HG03108 (cell line): ENCODE measurements at regions not wholly inside any gene's neighbourhood (a gene's known extent, or its start where the extent isn't known, plus 50 kb on each side); places are given as distances from the start of the nearest gene placed in this dataset.

Experiments
- ATAC-seq: cut with Tn5 transposase; IDR thresholded peaks from one replicate; pipeline ENCODE4 v1.9.1; 2021; ENCODE audit warnings: moderate library complexity; ENCODE audit not compliant: unreplicated experiment

GRCh38 chr1:38555594-38555993 lies 304.0 kb downstream of the RRAGC start:
- no peak for ATAC-seq

- no peak for ATAC-seq
Measured at GRCh38 chr1:38555130-38555529, 304.4 kb downstream of the RRAGC start.

- no peak for ATAC-seq
Measured at GRCh38 chr1:38551318-38552307, 308.0 kb downstream of the RRAGC start.

GRCh38 chr1:38549191-38549590 lies 310.4 kb downstream of the RRAGC start:
- ATAC-seq = no peak

GRCh38 chr1:38547321-38547720 lies 312.3 kb downstream of the RRAGC start:
- no peak for ATAC-seq

GRCh38 chr1:38546636-38547035 lies 312.9 kb downstream of the RRAGC start:
- ATAC-seq = no peak

GRCh38 chr1:38541223-38541622 lies 318.3 kb downstream of the RRAGC start:
- no peak for ATAC-seq

- ATAC-seq = no peak
Measured at GRCh38 chr1:38539931-38540330, 319.6 kb downstream of the RRAGC start.

GRCh38 chr1:38538834-38539233 lies 320.7 kb downstream of the RRAGC start:
- ATAC-seq = no peak

- ATAC-seq = no peak
Measured at GRCh38 chr1:38536089-38536488, 323.5 kb downstream of the RRAGC start.

GRCh38 chr1:38534473-38534823 lies 325.1 kb downstream of the RRAGC start:
- no peak for ATAC-seq

GRCh38 chr1:38533772-38534472 lies 325.6 kb downstream of the RRAGC start:
- ATAC-seq = no peak

GRCh38 chr1:38530957-38531356 lies 328.6 kb downstream of the RRAGC start:
- ATAC-seq = no peak

GRCh38 chr1:38529946-38530345 lies 329.6 kb downstream of the RRAGC start:
- ATAC-seq = no peak

- no peak for ATAC-seq
Measured at GRCh38 chr1:38529391-38529790, 330.2 kb downstream of the RRAGC start.

- ATAC-seq = no peak
Measured at GRCh38 chr1:38528623-38529022, 330.9 kb downstream of the RRAGC start.

- peak; percentile 88 for ATAC-seq
Measured at GRCh38 chr1:38527373-38527966, 332.1 kb downstream of the RRAGC start.

GRCh38 chr1:38526046-38526445 lies 333.5 kb downstream of the RRAGC start:
- ATAC-seq = no peak

GRCh38 chr1:38525343-38526043 lies 334.1 kb downstream of the RRAGC start:
- no peak for ATAC-seq

GRCh38 chr1:38524025-38524641 lies 335.4 kb downstream of the RRAGC start:
- no peak for ATAC-seq

GRCh38 chr1:38523568-38523939 lies 336.0 kb downstream of the RRAGC start:
- ATAC-seq = no peak
